Hindlimb muscle (tissue), 1 donor: ENCODE measurements at regions not wholly inside any gene's neighbourhood (a gene's known extent, or its start where the extent isn't known, plus 50 kb on each side); places are given as distances from the start of the nearest gene placed in this dataset.
"Not testable (repeated sequence)": the region's sequence is repeated elsewhere in the genome, so short reads cannot be mapped to it uniquely, and the experiment has no call there.

Source experiments
- DNase-seq: peaks from one replicate; pipeline ENCODE4 v3.0.0-alpha.2; 2013

GRCh38 chr9:103068753-103069152, 73.6 kb downstream of the CYLC2 start:
- peak; percentile 3 for DNase-seq

GRCh38 chr9:103078581-103078980, 83.4 kb downstream of the CYLC2 start:
- no peak for DNase-seq

- no peak for DNase-seq
Observed at GRCh38 chr9:103082494-103082893, 87.4 kb downstream of the CYLC2 start.

- DNase-seq, result no peak
Observed at GRCh38 chr9:103089357-103089756, 94.2 kb downstream of the CYLC2 start.

GRCh38 chr9:103104101-103104500, 109.0 kb downstream of the CYLC2 start:
- DNase-seq, result no peak

- peak; percentile 26 for DNase-seq
Observed at GRCh38 chr9:103116246-103116645, 121.1 kb downstream of the CYLC2 start.

- no peak for DNase-seq
Observed at GRCh38 chr9:103126494-103126893, 131.4 kb downstream of the CYLC2 start.

- DNase-seq, result no peak
Observed at GRCh38 chr9:103139891-103140290, 144.8 kb downstream of the CYLC2 start.

- DNase-seq, result no peak
Observed at GRCh38 chr9:103152473-103152872, 157.3 kb downstream of the CYLC2 start.

- no peak for DNase-seq
Observed at GRCh38 chr9:103167530-103167929, 172.4 kb downstream of the CYLC2 start.

- DNase-seq, result no peak
Observed at GRCh38 chr9:103168254-103168653, 173.1 kb downstream of the CYLC2 start.

- no peak for DNase-seq
Observed at GRCh38 chr9:103169798-103170197, 174.7 kb downstream of the CYLC2 start.

- peak; percentile 62 for DNase-seq
Observed at GRCh38 chr9:103183701-103184171, 188.6 kb downstream of the CYLC2 start.

- DNase-seq, result no peak
Observed at GRCh38 chr9:103186959-103187358, 191.8 kb downstream of the CYLC2 start.

GRCh38 chr9:103188781-103189350, 193.7 kb downstream of the CYLC2 start:
- peak; percentile 39 for DNase-seq

- no peak for DNase-seq
Observed at GRCh38 chr9:103193992-103194391, 198.9 kb downstream of the CYLC2 start.

- no peak for DNase-seq
Observed at GRCh38 chr9:103203172-103203571, 208.0 kb downstream of the CYLC2 start.

- DNase-seq, result peak; percentile 11
Observed at GRCh38 chr9:103205881-103206585, 210.9 kb downstream of the CYLC2 start.

GRCh38 chr9:103210607-103211006, 215.5 kb downstream of the CYLC2 start:
- DNase-seq, result no peak

GRCh38 chr9:103215197-103215596, 220.1 kb downstream of the CYLC2 start:
- DNase-seq, result no peak

GRCh38 chr9:103225702-103226646, 230.8 kb downstream of the CYLC2 start:
- DNase-seq, result no peak

GRCh38 chr9:103226647-103227013, 231.5 kb downstream of the CYLC2 start:
- DNase-seq, result no peak

- not testable (repeated sequence) for DNase-seq
Observed at GRCh38 chr9:103237571-103238109, 242.5 kb downstream of the CYLC2 start.
